AG04449 (cell line): ENCODE measurements at regions not wholly inside any gene's neighbourhood (a gene's known extent, or its start where the extent isn't known, plus 50 kb on each side); places are given as distances from the start of the nearest gene placed in this dataset.
A peak's percentile ranks its signal among the peaks of the same experiment; 100 is the strongest.

Source experiments
- CTCF ChIA-PET: fragments of 350-600 bp; formaldehyde crosslinking; extraction: SDS; loops from one replicate; lab custom pipeline; 2021; ENCODE audit warnings: antibody characterized with exemption; lab: Yijun Ruan, JAX
- POLR2A ChIA-PET: fragments of 400-600, 350-600 bp; formaldehyde crosslinking; extraction: SDS; loops from one replicate; lab custom pipeline; 2020; ENCODE audit warnings: antibody characterized with exemption, inconsistent platforms; lab: Yijun Ruan, JAX
- DNase-seq: peaks from one replicate; pipeline ENCODE4 v3.0.0-alpha.2; 2010; ENCODE audit warnings: low read depth, low spot score
- H3K4me3 ChIP-seq: 2 replicates; pipeline ENCODE4 v1.5.1; 2011; ENCODE audit warnings: low read depth, mild to moderate bottlenecking, control low read depth, low read length
- TF ChIP-seq, protein P1 (sequence below): IDR thresholded peaks from one replicate; pipeline ENCODE4 v1.5.1; 2011; ENCODE audit warnings: mild to moderate bottlenecking, moderate library complexity, low read length, control low read depth, inconsistent platforms; ENCODE audit not compliant: insufficient read depth; ENCODE audit errors: missing control alignments

DNA sequence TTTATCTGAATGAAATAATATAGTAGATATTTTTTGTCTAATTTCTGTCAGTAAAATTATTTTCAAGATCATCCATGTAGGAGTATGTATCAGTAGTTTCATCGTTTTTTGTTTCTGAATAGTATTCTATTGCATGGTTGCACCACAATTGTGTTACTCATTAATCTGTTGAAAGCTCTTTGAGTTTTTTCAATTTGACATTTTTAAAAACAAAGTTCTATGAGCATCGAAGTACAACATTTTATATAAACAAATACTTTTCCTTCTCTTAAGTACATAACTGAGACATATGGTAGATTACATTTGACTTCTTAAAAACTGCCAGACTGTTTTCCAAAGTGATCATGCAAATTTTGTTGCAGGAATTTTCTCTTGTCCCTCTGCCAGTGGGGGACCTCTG, 1113.1 kb upstream of the CITED2 start:
- CTCF ChIA-PET, result interaction anchor here (0.6 to 0.8 kb wide), 2 partner anchors 16 kb away, joined by 3 read pairs; no protein-coding TSS in a partner anchor
- DNase-seq, result no peak
- TF ChIP-seq, protein P1, sequence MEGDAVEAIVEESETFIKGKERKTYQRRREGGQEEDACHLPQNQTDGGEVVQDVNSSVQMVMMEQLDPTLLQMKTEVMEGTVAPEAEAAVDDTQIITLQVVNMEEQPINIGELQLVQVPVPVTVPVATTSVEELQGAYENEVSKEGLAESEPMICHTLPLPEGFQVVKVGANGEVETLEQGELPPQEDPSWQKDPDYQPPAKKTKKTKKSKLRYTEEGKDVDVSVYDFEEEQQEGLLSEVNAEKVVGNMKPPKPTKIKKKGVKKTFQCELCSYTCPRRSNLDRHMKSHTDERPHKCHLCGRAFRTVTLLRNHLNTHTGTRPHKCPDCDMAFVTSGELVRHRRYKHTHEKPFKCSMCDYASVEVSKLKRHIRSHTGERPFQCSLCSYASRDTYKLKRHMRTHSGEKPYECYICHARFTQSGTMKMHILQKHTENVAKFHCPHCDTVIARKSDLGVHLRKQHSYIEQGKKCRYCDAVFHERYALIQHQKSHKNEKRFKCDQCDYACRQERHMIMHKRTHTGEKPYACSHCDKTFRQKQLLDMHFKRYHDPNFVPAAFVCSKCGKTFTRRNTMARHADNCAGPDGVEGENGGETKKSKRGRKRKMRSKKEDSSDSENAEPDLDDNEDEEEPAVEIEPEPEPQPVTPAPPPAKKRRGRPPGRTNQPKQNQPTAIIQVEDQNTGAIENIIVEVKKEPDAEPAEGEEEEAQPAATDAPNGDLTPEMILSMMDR, result no peak
- no peak overlapping the region for H3K4me3 ChIP-seq
- POLR2A ChIA-PET, result no interaction called here

DNA sequence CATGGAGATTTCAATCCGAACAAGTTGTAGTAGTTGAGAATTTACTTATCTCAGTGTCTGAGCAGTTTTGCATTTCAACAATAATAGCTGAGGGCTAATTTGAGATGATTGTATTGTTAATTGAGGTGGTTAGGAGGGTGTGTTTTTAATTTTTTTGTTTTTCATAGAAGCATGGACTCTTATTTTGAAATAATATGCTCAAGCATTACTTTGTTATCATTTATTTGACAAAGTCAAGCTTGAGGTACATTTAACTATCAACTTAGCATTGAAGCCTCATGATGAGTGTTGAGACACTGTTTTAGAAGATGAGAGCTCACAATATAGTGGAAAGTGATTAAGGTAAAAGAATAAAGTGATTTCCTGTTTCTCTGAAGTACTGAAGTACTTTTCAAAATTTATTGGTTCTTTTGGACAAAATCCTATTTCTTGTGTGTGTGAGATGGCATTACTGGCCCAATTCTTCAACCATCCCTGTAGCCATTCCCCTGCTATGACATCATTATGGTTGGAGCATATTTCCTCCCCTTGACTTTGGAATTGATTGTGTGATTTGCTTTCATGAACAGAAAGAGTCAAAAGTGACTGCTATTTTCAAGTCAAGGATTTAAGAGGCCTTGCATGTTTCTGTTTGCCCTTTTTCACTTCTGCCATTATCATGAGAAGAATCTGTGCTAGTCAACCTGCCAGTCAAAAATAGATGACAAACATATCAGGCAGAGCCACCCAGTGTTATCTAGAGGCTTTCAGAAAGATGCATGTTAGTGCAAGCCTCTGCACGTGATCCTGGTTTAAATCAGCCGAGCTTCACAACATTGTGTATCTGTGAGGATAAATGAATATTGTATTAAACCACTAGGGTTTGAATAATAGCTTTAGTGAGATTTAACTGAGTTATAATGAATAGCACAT, 1112.3 kb upstream of the CITED2 start:
- no peak overlapping the region for H3K4me3 ChIP-seq
- TF ChIP-seq, protein P1, result no peak
- ChIA-PET POLR2A (no interaction called here), CTCF (interaction anchor here (0.8 kb wide), 1 partner anchor 17 kb away, joined by 3 read pairs; no protein-coding TSS in a partner anchor)
- DNase-seq, result no peak

DNA sequence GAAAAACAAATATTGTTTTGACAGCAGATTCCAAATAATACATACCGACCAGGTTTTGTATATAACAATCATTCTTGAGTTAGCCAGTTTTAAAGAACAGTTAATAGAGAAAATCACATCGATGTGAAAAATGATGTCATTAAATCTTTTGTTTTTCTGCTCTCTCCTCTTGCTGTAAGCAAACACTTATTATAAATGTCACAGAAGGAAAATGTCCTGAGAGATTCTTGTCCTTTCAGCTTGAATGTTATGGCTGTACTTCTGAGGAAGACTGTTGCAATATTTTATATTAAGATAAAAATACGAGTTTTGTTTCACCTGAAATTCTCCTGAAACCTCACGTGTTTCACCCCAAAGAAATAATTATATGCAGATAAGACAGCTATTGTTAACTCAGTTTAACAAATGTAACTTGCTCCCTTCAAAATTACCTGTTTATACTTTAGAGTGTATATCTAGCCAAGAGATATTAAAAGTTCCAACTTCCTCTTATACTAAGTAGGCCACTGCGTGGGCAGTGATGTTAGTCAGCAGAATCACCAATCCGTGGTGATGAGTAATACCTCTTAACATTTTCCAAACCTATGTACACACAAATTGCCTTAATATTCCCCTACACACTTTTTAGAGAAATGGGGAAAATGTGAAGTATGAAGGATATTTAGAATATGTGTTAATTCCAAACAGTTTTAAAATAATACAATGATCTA, 1111.4 kb upstream of the CITED2 start:
- ChIA-PET POLR2A (no interaction called here), CTCF (no interaction called here)
- peak; percentile 83 for DNase-seq
- no peak overlapping the region for H3K4me3 ChIP-seq
- TF ChIP-seq, protein P1, result no peak

DNA sequence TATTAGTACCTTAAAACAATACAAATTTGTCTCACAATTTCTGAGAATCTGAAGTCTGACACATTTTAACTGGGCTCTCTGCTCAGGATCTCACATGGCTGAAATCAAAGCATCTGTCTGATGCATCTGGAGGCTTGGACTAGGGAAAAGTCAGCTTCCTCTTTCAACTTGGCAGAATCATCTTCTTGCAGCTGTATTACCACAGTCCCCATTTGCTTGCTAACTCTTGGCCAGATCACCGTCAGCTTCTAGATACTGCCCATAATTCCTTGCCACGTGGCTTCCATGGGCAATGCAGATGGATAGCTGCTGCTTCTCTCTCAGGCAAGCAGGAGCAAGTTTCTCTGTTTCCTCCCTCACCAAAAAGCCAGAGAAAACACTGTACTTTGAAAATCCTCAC, 1106.4 kb upstream of the CITED2 start:
- TF ChIP-seq, protein P1, result no peak
- ChIA-PET POLR2A (no interaction called here), CTCF (no interaction called here)
- H3K4me3 ChIP-seq, result no peak overlapping the region
- no peak for DNase-seq

DNA sequence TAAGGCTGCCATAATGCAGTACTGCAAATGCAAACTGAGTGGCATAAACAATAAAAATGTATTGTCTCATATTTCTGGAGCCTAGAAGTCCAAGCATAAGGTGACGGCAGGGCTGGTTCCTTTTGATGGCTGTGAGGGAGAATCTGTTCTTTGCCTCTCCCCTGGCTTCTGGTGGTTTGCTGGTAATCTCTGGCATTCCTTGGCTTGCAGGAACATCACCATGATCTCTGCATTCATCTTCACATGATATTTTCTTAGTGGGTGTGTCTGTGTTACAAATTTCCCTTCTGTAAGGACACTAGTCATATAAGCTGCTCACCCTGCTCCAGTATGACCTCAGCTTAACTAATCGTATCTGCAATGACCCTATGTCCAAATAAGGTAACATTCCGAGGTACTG, 1104.2 kb upstream of the CITED2 start:
- ChIA-PET CTCF (no interaction called here), POLR2A (no interaction called here)
- TF ChIP-seq, protein P1, result no peak
- no peak overlapping the region for H3K4me3 ChIP-seq
- DNase-seq, result no peak

DNA sequence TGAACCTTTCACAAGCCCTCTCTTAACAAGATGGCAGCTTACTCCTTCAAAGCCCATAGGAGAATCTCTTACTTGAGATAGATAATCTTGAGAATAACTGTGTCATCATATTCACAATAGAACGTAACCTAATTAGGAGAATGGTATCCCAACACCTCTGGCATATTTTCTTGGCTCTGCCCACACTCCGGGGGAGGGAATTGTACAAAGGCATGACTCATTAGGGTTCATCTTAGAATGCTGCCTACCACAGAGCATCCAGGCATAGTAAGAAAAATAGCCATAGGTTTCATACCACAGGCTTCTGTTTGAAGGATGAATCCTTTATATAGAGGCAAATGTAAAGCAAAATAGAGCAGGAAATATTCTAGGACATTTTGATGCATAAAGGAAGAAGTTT, 1100.6 kb upstream of the CITED2 start:
- H3K4me3 ChIP-seq, result no peak overlapping the region
- ChIA-PET POLR2A (no interaction called here), CTCF (no interaction called here)
- TF ChIP-seq, protein P1, result no peak
- no peak for DNase-seq
